HUES48 (cell line): ENCODE measurements at regions not wholly inside any gene's neighbourhood (a gene's known extent, or its start where the extent isn't known, plus 50 kb on each side); places are given as distances from the start of the nearest gene placed in this dataset.
"Not testable (repeated sequence)": the region's sequence is repeated elsewhere in the genome, so short reads cannot be mapped to it uniquely, and the experiment has no call there.

ENCODE experiments used
- H3K27ac ChIP-seq: one replicate; pipeline ENCODE4 v1.7.0; 2013; ENCODE audit warnings: low read depth, low read length, inconsistent platforms
- H3K27me3 ChIP-seq: 2 replicates; pipeline ENCODE4 v1.6.1; 2013; ENCODE audit warnings: mild to moderate bottlenecking, low read length; ENCODE audit not compliant: control insufficient read depth, insufficient read depth
- H3K36me3 ChIP-seq: 2 replicates; pipeline ENCODE4 v1.6.1; 2013; ENCODE audit warnings: low read length; ENCODE audit not compliant: control insufficient read depth, insufficient read depth
- H3K4me1 ChIP-seq: 2 replicates; pipeline ENCODE4 v1.6.1; 2013; ENCODE audit warnings: mild to moderate bottlenecking, low read length; ENCODE audit not compliant: control insufficient read depth, insufficient read depth
- H3K4me3 ChIP-seq: 2 replicates; pipeline ENCODE4 v1.5.1; 2013; ENCODE audit warnings: mild to moderate bottlenecking, low read depth, low read length
- H3K9ac ChIP-seq: 2 replicates; pipeline ENCODE4 v1.6.1; 2013; ENCODE audit warnings: mild to moderate bottlenecking, low read depth, low read length, moderate library complexity
- H3K9me3 ChIP-seq: 2 replicates; pipeline ENCODE4 v1.6.1; 2013; ENCODE audit warnings: low read length; ENCODE audit not compliant: control insufficient read depth, insufficient read depth

GRCh38 chr2:176951218-176951617 lies 261.4 kb upstream of the HNRNPA3 start:
- H3K9ac ChIP-seq, H3K27ac ChIP-seq, H3K9me3 ChIP-seq, H3K4me1 ChIP-seq, H3K27me3 ChIP-seq, H3K4me3 ChIP-seq, H3K36me3 ChIP-seq: not testable (repeated sequence)

GRCh38 chr2:176956791-176957190 lies 255.8 kb upstream of the HNRNPA3 start:
- Histone ChIP-seq H3K27me3 (no peaks in the 10 kb centered on the region), H3K27ac (no peak overlapping the region), H3K4me1 (peaks cover 8% of the 10 kb centered on the region), H3K4me3 (no peak overlapping the region), H3K36me3 (no peaks in the 10 kb centered on the region), H3K9me3 (no peaks in the 10 kb centered on the region), H3K9ac (no peak overlapping the region)

- Histone ChIP-seq H3K4me3 (no peak overlapping the region), H3K4me1 (peaks cover 12% of the 10 kb centered on the region), H3K27me3 (no peaks in the 10 kb centered on the region), H3K27ac (no peak overlapping the region), H3K9me3 (no peaks in the 10 kb centered on the region), H3K9ac (no peak overlapping the region), H3K36me3 (no peaks in the 10 kb centered on the region)
Measured at GRCh38 chr2:176959614-176960013, 253.0 kb upstream of the HNRNPA3 start.

- H3K27ac ChIP-seq, result no peak overlapping the region
- H3K4me3 ChIP-seq, result no peak overlapping the region
- H3K9me3 ChIP-seq, result no peaks in the 10 kb centered on the region
- H3K27me3 ChIP-seq, result no peaks in the 10 kb centered on the region
- H3K9ac ChIP-seq, result no peak overlapping the region
- H3K36me3 ChIP-seq, result no peaks in the 10 kb centered on the region
- H3K4me1 ChIP-seq, result peaks cover 12% of the 10 kb centered on the region
Measured at GRCh38 chr2:176960061-176960460, 252.5 kb upstream of the HNRNPA3 start.

GRCh38 chr2:176960736-176961520 lies 251.7 kb upstream of the HNRNPA3 start:
- no peaks in the 10 kb centered on the region for H3K36me3 ChIP-seq
- no peaks in the 10 kb centered on the region for H3K27me3 ChIP-seq
- no peak overlapping the region for H3K27ac ChIP-seq
- H3K9ac ChIP-seq, result no peak overlapping the region
- peaks cover 12% of the 10 kb centered on the region for H3K4me1 ChIP-seq
- no peak overlapping the region for H3K4me3 ChIP-seq
- no peaks in the 10 kb centered on the region for H3K9me3 ChIP-seq

GRCh38 chr2:176961775-176962619 lies 250.6 kb upstream of the HNRNPA3 start:
- Histone ChIP-seq H3K9ac (no peak overlapping the region), H3K4me1 (peaks cover 12% of the 10 kb centered on the region), H3K27ac (no peak overlapping the region), H3K4me3 (no peak overlapping the region), H3K36me3 (no peaks in the 10 kb centered on the region), H3K9me3 (no peaks in the 10 kb centered on the region), H3K27me3 (no peaks in the 10 kb centered on the region)

GRCh38 chr2:176963568-176964287 lies 248.9 kb upstream of the HNRNPA3 start:
- Histone ChIP-seq H3K4me1 (peaks cover 12% of the 10 kb centered on the region), H3K4me3 (no peak overlapping the region), H3K36me3 (no peaks in the 10 kb centered on the region), H3K9ac (no peak overlapping the region), H3K27me3 (no peaks in the 10 kb centered on the region), H3K9me3 (no peaks in the 10 kb centered on the region), H3K27ac (no peak overlapping the region)

GRCh38 chr2:176967911-176968450 lies 244.6 kb upstream of the HNRNPA3 start:
- H3K9me3 ChIP-seq, result no peaks in the 10 kb centered on the region
- no peaks in the 10 kb centered on the region for H3K4me1 ChIP-seq
- H3K27ac ChIP-seq, result no peak overlapping the region
- H3K27me3 ChIP-seq, result no peaks in the 10 kb centered on the region
- no peaks in the 10 kb centered on the region for H3K36me3 ChIP-seq
- H3K9ac ChIP-seq, result no peak overlapping the region
- no peak overlapping the region for H3K4me3 ChIP-seq

- Histone ChIP-seq H3K27ac (no peak overlapping the region), H3K4me3 (no peak overlapping the region), H3K36me3 (no peaks in the 10 kb centered on the region), H3K4me1 (no peaks in the 10 kb centered on the region), H3K27me3 (no peaks in the 10 kb centered on the region), H3K9me3 (no peaks in the 10 kb centered on the region), H3K9ac (no peak overlapping the region)
Measured at GRCh38 chr2:176969642-176970359, 242.8 kb upstream of the HNRNPA3 start.
